ENCODE measurements at regions not wholly inside any gene's neighbourhood (a gene's known extent, or its start where the extent isn't known, plus 50 kb on each side); places are given as distances from the start of the nearest gene placed in this dataset.

DNA sequence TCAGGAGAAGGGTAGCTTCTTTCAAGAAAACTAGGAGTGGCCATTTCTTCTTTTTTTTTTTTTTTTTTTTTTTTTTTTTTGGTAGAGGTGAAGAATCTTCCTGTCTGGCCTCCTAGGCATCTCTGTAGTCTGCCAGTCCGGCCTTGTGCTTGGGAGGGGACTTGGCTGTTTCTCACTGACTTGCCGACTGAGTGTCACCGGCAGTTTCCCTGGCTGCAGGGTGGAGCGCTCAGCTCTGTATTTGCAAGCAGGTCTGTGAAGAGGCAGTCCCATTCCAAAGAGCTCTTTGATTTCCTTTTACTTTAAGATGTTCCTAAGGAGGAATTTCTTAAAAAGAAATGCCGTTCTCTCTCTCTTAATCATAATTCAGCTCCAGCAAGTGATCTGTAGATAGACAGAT lies 212.6 kb downstream of the ADRA2A start:
- TF ChIP-seq, protein P1, sequence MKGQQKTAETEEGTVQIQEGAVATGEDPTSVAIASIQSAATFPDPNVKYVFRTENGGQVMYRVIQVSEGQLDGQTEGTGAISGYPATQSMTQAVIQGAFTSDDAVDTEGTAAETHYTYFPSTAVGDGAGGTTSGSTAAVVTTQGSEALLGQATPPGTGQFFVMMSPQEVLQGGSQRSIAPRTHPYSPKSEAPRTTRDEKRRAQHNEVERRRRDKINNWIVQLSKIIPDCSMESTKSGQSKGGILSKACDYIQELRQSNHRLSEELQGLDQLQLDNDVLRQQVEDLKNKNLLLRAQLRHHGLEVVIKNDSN (CRISPR knock-in tag; IDR thresholded peaks at IDR 0.05): no peak
- TF ChIP-seq, protein P2, sequence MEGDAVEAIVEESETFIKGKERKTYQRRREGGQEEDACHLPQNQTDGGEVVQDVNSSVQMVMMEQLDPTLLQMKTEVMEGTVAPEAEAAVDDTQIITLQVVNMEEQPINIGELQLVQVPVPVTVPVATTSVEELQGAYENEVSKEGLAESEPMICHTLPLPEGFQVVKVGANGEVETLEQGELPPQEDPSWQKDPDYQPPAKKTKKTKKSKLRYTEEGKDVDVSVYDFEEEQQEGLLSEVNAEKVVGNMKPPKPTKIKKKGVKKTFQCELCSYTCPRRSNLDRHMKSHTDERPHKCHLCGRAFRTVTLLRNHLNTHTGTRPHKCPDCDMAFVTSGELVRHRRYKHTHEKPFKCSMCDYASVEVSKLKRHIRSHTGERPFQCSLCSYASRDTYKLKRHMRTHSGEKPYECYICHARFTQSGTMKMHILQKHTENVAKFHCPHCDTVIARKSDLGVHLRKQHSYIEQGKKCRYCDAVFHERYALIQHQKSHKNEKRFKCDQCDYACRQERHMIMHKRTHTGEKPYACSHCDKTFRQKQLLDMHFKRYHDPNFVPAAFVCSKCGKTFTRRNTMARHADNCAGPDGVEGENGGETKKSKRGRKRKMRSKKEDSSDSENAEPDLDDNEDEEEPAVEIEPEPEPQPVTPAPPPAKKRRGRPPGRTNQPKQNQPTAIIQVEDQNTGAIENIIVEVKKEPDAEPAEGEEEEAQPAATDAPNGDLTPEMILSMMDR (IDR thresholded peaks at IDR 0.05): no peak
- TF ChIP-seq FOXP1 (CRISPR knock-in tag; IDR thresholded peaks at IDR 0.05; ENCODE audit: borderline replicate concordance): no peak
- TF ChIP-seq ZNF263 (CRISPR knock-in tag; IDR thresholded peaks at IDR 0.05; ENCODE audit: low read depth): no peak
- TF ChIP-seq, protein P3, sequence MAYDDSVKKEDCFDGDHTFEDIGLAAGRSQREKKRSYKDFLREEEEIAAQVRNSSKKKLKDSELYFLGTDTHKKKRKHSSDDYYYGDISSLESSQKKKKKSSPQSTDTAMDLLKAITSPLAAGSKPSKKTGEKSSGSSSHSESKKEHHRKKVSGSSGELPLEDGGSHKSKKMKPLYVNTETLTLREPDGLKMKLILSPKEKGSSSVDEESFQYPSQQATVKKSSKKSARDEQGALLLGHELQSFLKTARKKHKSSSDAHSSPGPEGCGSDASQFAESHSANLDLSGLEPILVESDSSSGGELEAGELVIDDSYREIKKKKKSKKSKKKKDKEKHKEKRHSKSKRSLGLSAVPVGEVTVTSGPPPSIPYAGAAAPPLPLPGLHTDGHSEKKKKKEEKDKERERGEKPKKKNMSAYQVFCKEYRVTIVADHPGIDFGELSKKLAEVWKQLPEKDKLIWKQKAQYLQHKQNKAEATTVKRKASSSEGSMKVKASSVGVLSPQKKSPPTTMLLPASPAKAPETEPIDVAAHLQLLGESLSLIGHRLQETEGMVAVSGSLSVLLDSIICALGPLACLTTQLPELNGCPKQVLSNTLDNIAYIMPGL (CRISPR knock-in tag; IDR thresholded peaks at IDR 0.05): no peak
- TF ChIP-seq, protein P4, sequence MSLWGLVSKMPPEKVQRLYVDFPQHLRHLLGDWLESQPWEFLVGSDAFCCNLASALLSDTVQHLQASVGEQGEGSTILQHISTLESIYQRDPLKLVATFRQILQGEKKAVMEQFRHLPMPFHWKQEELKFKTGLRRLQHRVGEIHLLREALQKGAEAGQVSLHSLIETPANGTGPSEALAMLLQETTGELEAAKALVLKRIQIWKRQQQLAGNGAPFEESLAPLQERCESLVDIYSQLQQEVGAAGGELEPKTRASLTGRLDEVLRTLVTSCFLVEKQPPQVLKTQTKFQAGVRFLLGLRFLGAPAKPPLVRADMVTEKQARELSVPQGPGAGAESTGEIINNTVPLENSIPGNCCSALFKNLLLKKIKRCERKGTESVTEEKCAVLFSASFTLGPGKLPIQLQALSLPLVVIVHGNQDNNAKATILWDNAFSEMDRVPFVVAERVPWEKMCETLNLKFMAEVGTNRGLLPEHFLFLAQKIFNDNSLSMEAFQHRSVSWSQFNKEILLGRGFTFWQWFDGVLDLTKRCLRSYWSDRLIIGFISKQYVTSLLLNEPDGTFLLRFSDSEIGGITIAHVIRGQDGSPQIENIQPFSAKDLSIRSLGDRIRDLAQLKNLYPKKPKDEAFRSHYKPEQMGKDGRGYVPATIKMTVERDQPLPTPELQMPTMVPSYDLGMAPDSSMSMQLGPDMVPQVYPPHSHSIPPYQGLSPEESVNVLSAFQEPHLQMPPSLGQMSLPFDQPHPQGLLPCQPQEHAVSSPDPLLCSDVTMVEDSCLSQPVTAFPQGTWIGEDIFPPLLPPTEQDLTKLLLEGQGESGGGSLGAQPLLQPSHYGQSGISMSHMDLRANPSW (CRISPR knock-in tag; conservative IDR thresholded peaks at IDR 0.05; ENCODE audit: low read depth): no peak
- no peak for TF ChIP-seq ETV6 (CRISPR knock-in tag; IDR thresholded peaks at IDR 0.05)
- TF ChIP-seq, protein P5, sequence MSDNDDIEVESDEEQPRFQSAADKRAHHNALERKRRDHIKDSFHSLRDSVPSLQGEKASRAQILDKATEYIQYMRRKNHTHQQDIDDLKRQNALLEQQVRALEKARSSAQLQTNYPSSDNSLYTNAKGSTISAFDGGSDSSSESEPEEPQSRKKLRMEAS (CRISPR knock-in tag; IDR thresholded peaks at IDR 0.05): no peak
- TF ChIP-seq NR3C1 (CRISPR knock-in tag; conservative IDR thresholded peaks at IDR 0.05; ENCODE audit: low read depth): no peak

Measured in WTC11 (cell line).